GM12878 (cell line): ENCODE measurements at regions not wholly inside any gene's neighbourhood (a gene's known extent, or its start where the extent isn't known, plus 50 kb on each side); places are given as distances from the start of the nearest gene placed in this dataset.

ENCODE experiments used
- ATAC-seq: fragments of 200-7000 bp; cut with Tn5 transposase; 3 replicates; pipeline ENCODE4 v1.9.1; 2020; ENCODE audit warnings: mild to moderate bottlenecking, moderate library complexity
- BruUV-seq: library from RNA; stranded (reverse); fragments of 400-500 nt; replicated peaks from 2 replicates; lab custom pipeline; 2021; lab: Mats Ljungman, UMichigan
- CTCF ChIA-PET: fragments of 300-600 bp; sonication (Branson Sonifier 250); formaldehyde crosslinking; extraction: SDS; loops from one replicate; lab custom pipeline; 2021; ENCODE audit warnings: inconsistent platforms; lab: Yijun Ruan, JAX
- POLR2A ChIA-PET: fragments of 350-600 bp; formaldehyde crosslinking; extraction: SDS; loops from one replicate; lab custom pipeline; 2021; ENCODE audit warnings: inconsistent platforms; lab: Charles Lee
- RAD21 ChIA-PET: fragments of 300-600 bp; sonication (Branson Sonifier 250); formaldehyde crosslinking; loops from one replicate; lab custom pipeline; 2023; ENCODE audit warnings: antibody characterized with exemption; ENCODE audit not compliant: unreplicated experiment; lab: Charles Lee
- SMC1A ChIA-PET: fragments of 300-600 bp; sonication (Branson Sonifier 250); formaldehyde crosslinking; loops from one replicate; lab custom pipeline; 2023; ENCODE audit not compliant: unreplicated experiment, uncharacterized antibody; lab: Charles Lee
- DNase-seq: peaks from one replicate; pipeline ENCODE4 v3.0.0-alpha.2; 2011; ENCODE audit warnings: low read depth, low spot score
- FAIRE-seq: peaks from 3 replicates; lab custom pipeline; 2011; peaks lifted over from hg19 to GRCh38; lab: Jason Lieb, UNC
- H2AFZ ChIP-seq: 2 replicates; pipeline ENCODE4 v1.6.0; 2011; ENCODE audit warnings: low read depth, low read length, control low read depth; ENCODE audit not compliant: control insufficient read depth
- H3K27ac ChIP-seq: 2 replicates; pipeline ENCODE4 v1.5.1; 2011; ENCODE audit warnings: control low read depth; ENCODE audit not compliant: control insufficient read depth, insufficient read depth
- H3K27me3 ChIP-seq, 2 experiments: replicated peaks in 1 of 2; 2 replicates each; pipeline versions ENCODE4 v1.6.0 to v1.6.1; 2011; ENCODE audit warnings: low read length in 1 of 2; ENCODE audit not compliant: control insufficient read depth in 2 of 2, insufficient read depth in 2 of 2
- H3K36me3 ChIP-seq, 2 experiments: 2 replicates each; pipeline ENCODE4 v1.5.1; 2011; ENCODE audit warnings: low read length in 1 of 2; ENCODE audit not compliant: control insufficient read depth in 2 of 2, insufficient read depth in 2 of 2
- H3K4me1 ChIP-seq: 2 replicates; pipeline ENCODE4 v1.6.1; 2011; ENCODE audit warnings: mild to moderate bottlenecking, low read length, moderate library complexity, mixed read lengths; ENCODE audit not compliant: control insufficient read depth, insufficient read depth
- H3K4me2 ChIP-seq: 2 replicates; pipeline ENCODE4 v1.6.0; 2011; ENCODE audit warnings: control low read depth; ENCODE audit not compliant: control insufficient read depth, insufficient read depth
- H3K4me3 ChIP-seq: fragments of 200-600 bp; sonication (generic); 2 replicates; pipeline ENCODE4 v1.5.1; 2016
- H3K79me2 ChIP-seq: 2 replicates; pipeline ENCODE4 v1.6.0; 2011; ENCODE audit warnings: low read length; ENCODE audit not compliant: control insufficient read depth, insufficient read depth
- H3K9ac ChIP-seq: 2 replicates; pipeline ENCODE4 v1.8.0; 2011; ENCODE audit warnings: low read length, control low read depth, mixed read lengths; ENCODE audit not compliant: control insufficient read depth, insufficient read depth
- H3K9me3 ChIP-seq: replicated peaks from 3 replicates; pipeline ENCODE4 v1.5.1; 2011; ENCODE audit warnings: mild to moderate bottlenecking, low read length; ENCODE audit not compliant: control insufficient read depth, insufficient read depth
- H4K20me1 ChIP-seq: 2 replicates; pipeline ENCODE4 v1.6.0; 2011; ENCODE audit not compliant: control insufficient read depth, insufficient read depth
- CEBPB ChIP-seq, 2 experiments: fragments of 150-350 bp in 1 of 2; IDR thresholded peaks; 2 replicates each; pipeline ENCODE4 v1.6.1; 2012 to 2014; ENCODE audit warnings: low read depth in 2 of 2, low read length in 2 of 2, borderline replicate concordance in 1 of 2, inconsistent platforms in 1 of 2
- GABPA ChIP-seq: IDR thresholded peaks from 2 replicates; pipeline ENCODE4 v1.6.1; 2014; ENCODE audit warnings: antibody characterized with exemption, low read depth, mild to moderate bottlenecking, inconsistent platforms
- IKZF2 ChIP-seq, 2 experiments: fragments of 450-650 bp; IDR thresholded peaks; 2 replicates each; pipeline ENCODE4 v1.6.1; 2017; ENCODE audit warnings: mild to moderate bottlenecking in 2 of 2, moderate library complexity in 2 of 2
- JUNB ChIP-seq: IDR thresholded peaks from 2 replicates; pipeline ENCODE4 v1.6.1; 2016; ENCODE audit warnings: antibody characterized with exemption, mild to moderate bottlenecking
- KAT2A ChIP-seq: conservative IDR thresholded peaks from 2 replicates; pipeline ENCODE4 v1.6.1; 2011; ENCODE audit warnings: low read depth, low read length; ENCODE audit not compliant: control insufficient read depth
- KLF5 ChIP-seq: fragments of 450-650 bp; IDR thresholded peaks from 2 replicates; pipeline ENCODE4 v1.6.1; 2014; ENCODE audit warnings: mild to moderate bottlenecking; ENCODE audit not compliant: partially characterized antibody
- NFYB ChIP-seq: IDR thresholded peaks from 2 replicates; pipeline ENCODE4 v1.6.1; 2011; ENCODE audit warnings: low read depth, mild to moderate bottlenecking, low read length, improper control_type of control experiment, moderate library complexity; ENCODE audit not compliant: insufficient read depth
- NR2F1 ChIP-seq: fragments of 450-650 bp; conservative IDR thresholded peaks from 2 replicates; pipeline ENCODE4 v1.6.1; 2017; ENCODE audit warnings: mild to moderate bottlenecking
- POU2F2 ChIP-seq: IDR thresholded peaks from 3 replicates; pipeline ENCODE4 v1.6.1; 2011; ENCODE audit warnings: low read depth, mild to moderate bottlenecking, low read length, borderline replicate concordance
- RELA ChIP-seq: fragments of 450-650 bp; IDR thresholded peaks from 2 replicates; pipeline ENCODE4 v1.8.0; 2014; ENCODE audit warnings: borderline replicate concordance; ENCODE audit not compliant: partially characterized antibody
- SMARCA5 ChIP-seq: fragments of 450-650 bp; IDR thresholded peaks from 2 replicates; pipeline ENCODE4 v1.6.1; 2017; ENCODE audit warnings: mild to moderate bottlenecking
- SP1 ChIP-seq: IDR thresholded peaks from one replicate; pipeline ENCODE4 v1.6.1; 2011; ENCODE audit warnings: low read depth, low read length
- STAT3 ChIP-seq: IDR thresholded peaks from 2 replicates; pipeline ENCODE4 v1.6.1; 2011; ENCODE audit warnings: low read depth, low read length, improper control_type of control experiment
- SUPT20H ChIP-seq: IDR thresholded peaks from 2 replicates; pipeline ENCODE4 v1.6.1; 2011; ENCODE audit warnings: low read depth, mild to moderate bottlenecking, low read length, moderate library complexity, borderline replicate concordance; ENCODE audit not compliant: control insufficient read depth
- ZNF217 ChIP-seq: fragments of 450-650 bp; IDR thresholded peaks from 2 replicates; pipeline ENCODE4 v1.6.1; 2017; ENCODE audit warnings: antibody characterized with exemption, mild to moderate bottlenecking
- WGBS: methylation state at CpG from one replicate; pipeline ENCODE4 v1.1.6; 2016; ENCODE audit warnings: low lambda C conversion rate; ENCODE audit not compliant: insufficient replicate concordance, insufficient coverage; ENCODE audit errors: missing lambda C conversion rate; 5-methylcytosine and 5-hydroxymethylcytosine counted together
- in situ Hi-C: fragments of 300-500 bp; cut with MboI; formaldehyde crosslinking; loops from 9 replicates; pipeline ENCODE4 v1.14.3; 2018; ENCODE audit warnings: mixed read lengths
- intact Hi-C: fragments of 100-400 bp; cut with micrococcal nuclease; formaldehyde crosslinking; loops from one replicate; pipeline ENCODE4 v1.14.2; 2022; ENCODE audit not compliant: unreplicated experiment
- TF ChIP-seq, protein P1 (sequence below): IDR thresholded peaks from 2 replicates; pipeline ENCODE4 v1.6.1; 2011; ENCODE audit warnings: low read depth, mild to moderate bottlenecking, low read length, moderate library complexity, borderline replicate concordance; ENCODE audit errors: extremely low read depth
- TF ChIP-seq, protein P2 (sequence below): IDR thresholded peaks from 2 replicates; pipeline ENCODE4 v1.6.1; 2011; ENCODE audit warnings: borderline replicate concordance, low read depth, mild to moderate bottlenecking, moderate library complexity, low read length; ENCODE audit not compliant: insufficient read depth, poor library complexity, severe bottlenecking
- TF ChIP-seq, protein P3 (sequence below): fragments of 450-650 bp; IDR thresholded peaks from 2 replicates; pipeline ENCODE4 v1.6.1; 2016; ENCODE audit warnings: mild to moderate bottlenecking
- TF ChIP-seq, protein P4 (sequence below): IDR thresholded peaks from 2 replicates; pipeline ENCODE4 v1.6.1; 2012; ENCODE audit warnings: low read length, inconsistent platforms

DNA sequence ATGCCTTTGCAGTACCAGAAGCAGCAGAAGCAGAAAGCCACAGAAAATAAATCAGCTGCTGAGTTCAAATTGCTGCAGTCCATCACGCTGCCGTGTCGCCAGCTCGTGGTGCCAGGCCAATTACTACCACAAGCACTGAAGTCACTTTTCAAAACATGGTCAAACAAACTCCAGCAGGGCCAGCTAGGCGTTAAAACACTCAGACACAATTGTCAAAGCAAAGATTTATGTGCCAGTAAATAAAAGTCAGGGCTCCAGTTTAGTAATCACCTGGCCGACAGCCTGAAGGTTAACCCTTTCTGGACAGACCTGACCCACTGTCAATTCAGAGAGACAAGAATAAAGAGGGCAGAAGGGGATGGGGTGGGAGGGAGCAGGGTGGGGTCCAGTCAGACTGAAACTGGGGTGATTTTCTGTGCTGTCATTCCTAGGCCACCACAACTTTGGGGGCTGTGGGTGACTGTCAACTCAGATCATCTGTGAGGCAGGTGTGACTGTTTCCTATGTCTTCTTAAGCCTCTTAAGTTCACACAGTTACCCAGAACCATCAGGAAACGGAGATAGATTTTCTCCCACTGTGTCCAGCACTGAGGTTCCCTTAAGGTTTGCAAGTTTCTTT lies 109.8 kb upstream of the FUT8 start:
- H3K9me3 ChIP-seq, result no peaks in the 10 kb centered on the region; the same call in 2 of the 3 replicates
- WGBS, result 2% methylated on average over 7 of the region's 7 CpGs
- intact Hi-C loops (loop anchor here (1.0 to 5.0 kb wide), 8 partner anchors 15 to 135 kb away; partner anchors contain the start of gene FUT8), in situ Hi-C loops (no loop called here)
- peak overlapping the region; percentile 77 for H3K4me2 ChIP-seq
- ChIA-PET RAD21 (interaction anchor here (0.9 to 11.2 kb wide), 15 partner anchors 9 to 133 kb away, joined by 3 to 272 read pairs (median 6); partner anchors contain the start of gene FUT8), POLR2A (interaction anchor here (0.9 to 12.3 kb wide), 12 partner anchors 10 to 198 kb away, joined by 3 to 223 read pairs (median 6); no protein-coding TSS in a partner anchor), CTCF (interaction anchor here (0.6 to 6.3 kb wide), 12 partner anchors 13 to 132 kb away, joined by 3 to 63 read pairs (median 4); partner anchors contain the start of gene FUT8), SMC1A (interaction anchor here (0.8 to 17.0 kb wide), 21 partner anchors 9 to 522 kb away, joined by 3 to 391 read pairs (median 4); partner anchors contain the start of gene FUT8)
- H3K4me3 ChIP-seq, result peak overlapping the region; percentile 66
- peak overlapping the region; percentile 96 for H3K27ac ChIP-seq
- ATAC-seq (peak; percentile 69), DNase-seq (peak; percentile 98), FAIRE-seq (peak; percentile 96)
- H2AFZ ChIP-seq, result no peak overlapping the region
- peaks cover 49% of the 10 kb centered on the region for H3K4me1 ChIP-seq
- H3K79me2 ChIP-seq, result peaks cover 50% of the 10 kb centered on the region
- H3K9ac ChIP-seq, result peak overlapping the region; percentile 69
- H3K27me3 ChIP-seq, result no peaks in the 10 kb centered on the region
- no TSS peak for BruUV-seq
- no peaks in the 10 kb centered on the region for H3K36me3 ChIP-seq
- no peaks in the 10 kb centered on the region for H4K20me1 ChIP-seq
- TF ChIP-seq NFYB (no peak), SP1 (peak; percentile 62), IKZF2 (IDR thresholded peaks at IDR 0.05) (peak; percentile 72), RELA (peak; percentile 15), GABPA (0 out of 2 replicates have a peak, but pooled peaks have one; percentile 26), NR2F1 (peak; percentile 49; the same call in 1 of the 2 replicates), ZNF217 (no peak), CEBPB (IDR thresholded peaks at IDR 0.05; ENCODE audit: borderline replicate concordance in 1 of 2, low read depth in 2 of 2, low read length in 2 of 2) (0 out of 4 replicates have a peak, but pooled peaks of 1 of the 2 experiments have one; percentile 52), JUNB (peak; percentile 96), KLF5 (peak; percentile 39), SUPT20H (no peak), KAT2A (no peak), STAT3 (no peak), SMARCA5 (0 out of 2 replicates have a peak, but pooled peaks have one; percentile 17), POU2F2 (peak; percentile 67; the same call in 1 of the 3 replicates)
- TF ChIP-seq, protein P1, sequence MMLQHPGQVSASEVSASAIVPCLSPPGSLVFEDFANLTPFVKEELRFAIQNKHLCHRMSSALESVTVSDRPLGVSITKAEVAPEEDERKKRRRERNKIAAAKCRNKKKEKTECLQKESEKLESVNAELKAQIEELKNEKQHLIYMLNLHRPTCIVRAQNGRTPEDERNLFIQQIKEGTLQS, result no peak
- TF ChIP-seq, protein P2, sequence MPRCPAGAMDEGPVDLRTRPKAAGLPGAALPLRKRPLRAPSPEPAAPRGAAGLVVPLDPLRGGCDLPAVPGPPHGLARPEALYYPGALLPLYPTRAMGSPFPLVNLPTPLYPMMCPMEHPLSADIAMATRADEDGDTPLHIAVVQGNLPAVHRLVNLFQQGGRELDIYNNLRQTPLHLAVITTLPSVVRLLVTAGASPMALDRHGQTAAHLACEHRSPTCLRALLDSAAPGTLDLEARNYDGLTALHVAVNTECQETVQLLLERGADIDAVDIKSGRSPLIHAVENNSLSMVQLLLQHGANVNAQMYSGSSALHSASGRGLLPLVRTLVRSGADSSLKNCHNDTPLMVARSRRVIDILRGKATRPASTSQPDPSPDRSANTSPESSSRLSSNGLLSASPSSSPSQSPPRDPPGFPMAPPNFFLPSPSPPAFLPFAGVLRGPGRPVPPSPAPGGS, result peak; percentile 97
- TF ChIP-seq, protein P3, sequence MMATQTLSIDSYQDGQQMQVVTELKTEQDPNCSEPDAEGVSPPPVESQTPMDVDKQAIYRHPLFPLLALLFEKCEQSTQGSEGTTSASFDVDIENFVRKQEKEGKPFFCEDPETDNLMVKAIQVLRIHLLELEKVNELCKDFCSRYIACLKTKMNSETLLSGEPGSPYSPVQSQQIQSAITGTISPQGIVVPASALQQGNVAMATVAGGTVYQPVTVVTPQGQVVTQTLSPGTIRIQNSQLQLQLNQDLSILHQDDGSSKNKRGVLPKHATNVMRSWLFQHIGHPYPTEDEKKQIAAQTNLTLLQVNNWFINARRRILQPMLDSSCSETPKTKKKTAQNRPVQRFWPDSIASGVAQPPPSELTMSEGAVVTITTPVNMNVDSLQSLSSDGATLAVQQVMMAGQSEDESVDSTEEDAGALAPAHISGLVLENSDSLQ, result peak; percentile 66; the same call in 1 of the 2 replicates
- TF ChIP-seq, protein P4, sequence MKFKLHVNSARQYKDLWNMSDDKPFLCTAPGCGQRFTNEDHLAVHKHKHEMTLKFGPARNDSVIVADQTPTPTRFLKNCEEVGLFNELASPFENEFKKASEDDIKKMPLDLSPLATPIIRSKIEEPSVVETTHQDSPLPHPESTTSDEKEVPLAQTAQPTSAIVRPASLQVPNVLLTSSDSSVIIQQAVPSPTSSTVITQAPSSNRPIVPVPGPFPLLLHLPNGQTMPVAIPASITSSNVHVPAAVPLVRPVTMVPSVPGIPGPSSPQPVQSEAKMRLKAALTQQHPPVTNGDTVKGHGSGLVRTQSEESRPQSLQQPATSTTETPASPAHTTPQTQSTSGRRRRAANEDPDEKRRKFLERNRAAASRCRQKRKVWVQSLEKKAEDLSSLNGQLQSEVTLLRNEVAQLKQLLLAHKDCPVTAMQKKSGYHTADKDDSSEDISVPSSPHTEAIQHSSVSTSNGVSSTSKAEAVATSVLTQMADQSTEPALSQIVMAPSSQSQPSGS, result peak; percentile 84
